GM10266 (cell line): ENCODE measurements at regions not wholly inside any gene's neighbourhood (a gene's known extent, or its start where the extent isn't known, plus 50 kb on each side); places are given as distances from the start of the nearest gene placed in this dataset.

Experiments
- DNase-seq: peaks from one replicate; pipeline ENCODE4 v3.0.0; 2012; ENCODE audit errors: extremely low spot score
- CTCF ChIP-seq: IDR thresholded peaks from 2 replicates; pipeline ENCODE4 v1.5.1; 2012; ENCODE audit warnings: mild to moderate bottlenecking, low read depth; ENCODE audit not compliant: control insufficient read depth, insufficient read depth; ENCODE audit errors: missing control alignments

- TF ChIP-seq CTCF = no peak
- DNase-seq = no peak
Measured at GRCh38 chr1:98453066-98453465, 208.5 kb upstream of the SNX7 start.

- no peak for TF ChIP-seq CTCF
- no peak for DNase-seq
Measured at GRCh38 chr1:98452162-98452561, 209.4 kb upstream of the SNX7 start.

DNA sequence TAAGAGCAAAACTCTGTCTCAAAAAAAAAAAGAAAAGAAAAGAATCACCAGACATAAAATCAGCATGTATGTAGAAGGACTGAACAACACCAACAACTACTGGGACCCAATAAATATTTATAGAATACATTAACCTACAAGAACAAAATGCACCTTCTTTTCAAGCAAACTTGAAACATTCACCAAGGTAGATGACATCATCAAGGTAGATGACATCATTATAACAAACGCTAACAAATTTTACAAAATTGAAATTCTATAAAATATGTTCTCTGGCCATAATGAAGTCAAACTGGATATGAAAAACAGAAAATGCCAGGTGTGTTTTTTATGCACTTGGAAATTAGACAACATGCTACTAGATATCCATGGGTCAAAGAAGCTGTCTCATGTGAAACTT is 220.2 kb upstream of the SNX7 start:
- DNase-seq = no peak
- TF ChIP-seq CTCF = no peak

- DNase-seq = no peak
- TF ChIP-seq CTCF = no peak
Measured at GRCh38 chr1:98439471-98439870, 222.1 kb upstream of the SNX7 start.

DNA sequence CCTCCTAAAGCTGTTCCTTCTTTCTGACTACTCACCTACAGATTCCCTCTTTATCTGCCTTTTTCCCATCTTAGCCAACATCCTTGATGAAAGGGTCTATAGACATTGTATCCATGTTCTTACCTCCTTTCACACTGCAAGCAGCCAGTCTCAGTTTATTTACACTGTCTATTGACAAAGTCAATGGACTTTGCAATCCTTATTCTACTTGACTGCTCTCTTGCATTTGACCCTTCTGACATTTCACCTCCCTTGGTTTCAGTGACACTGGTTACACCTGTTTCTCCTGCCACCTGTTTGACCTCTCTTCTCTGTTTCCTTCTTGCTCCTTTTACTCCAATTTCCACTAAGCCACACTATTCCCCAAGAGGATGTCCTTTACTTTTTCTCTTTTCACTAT is 224.0 kb upstream of the SNX7 start:
- no peak for DNase-seq

GRCh38 chr1:98437011-98437410 is 224.5 kb upstream of the SNX7 start:
- TF ChIP-seq CTCF = no peak
- DNase-seq = no peak

More for the DNA sequence above, 224.0 kb upstream of the SNX7 start:
- no peak for TF ChIP-seq CTCF

DNA sequence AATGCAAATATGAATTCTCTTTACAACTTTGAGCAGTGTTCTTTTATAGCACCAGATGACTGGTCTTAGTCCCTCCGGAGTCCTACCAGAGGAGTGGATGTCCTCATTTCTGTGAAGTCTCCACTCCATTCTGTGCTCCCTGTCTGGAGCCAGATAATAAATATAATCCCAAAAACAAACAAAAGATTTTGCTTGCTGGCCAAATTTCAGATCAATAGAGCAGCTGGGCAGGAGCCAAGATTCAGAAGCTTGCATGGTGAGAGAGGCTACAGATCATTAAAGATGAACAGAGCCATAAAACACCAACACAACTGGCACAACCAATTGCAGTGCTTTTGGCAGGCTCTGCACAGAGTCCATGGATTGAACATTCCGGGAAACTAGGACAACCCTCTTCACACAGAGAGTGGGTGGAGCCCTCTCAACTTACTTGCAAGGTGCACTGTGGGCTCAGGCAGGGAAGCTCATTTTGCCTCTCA is 231.5 kb upstream of the SNX7 start:
- no peak for DNase-seq
- TF ChIP-seq CTCF = no peak
